Germinal center (tissue), 1 donor: ENCODE measurements at regions not wholly inside any gene's neighbourhood (a gene's known extent, or its start where the extent isn't known, plus 50 kb on each side); places are given as distances from the start of the nearest gene placed in this dataset.
"Not testable (repeated sequence)": the region's sequence is repeated elsewhere in the genome, so short reads cannot be mapped to it uniquely, and the experiment has no call there.

Experiments used
- DNase-seq: peaks from one replicate; pipeline ENCODE4 v3.0.0; 2012; ENCODE audit warnings: mixed read lengths, low spot score

GRCh38 chr7:116340943-116341907, 130.9 kb downstream of the TES start:
- DNase-seq = no peak

- no peak for DNase-seq
Measured at GRCh38 chr7:116342125-116342524, 131.8 kb downstream of the TES start.

GRCh38 chr7:116347151-116347832, 137.0 kb downstream of the TES start:
- no peak for DNase-seq

DNA sequence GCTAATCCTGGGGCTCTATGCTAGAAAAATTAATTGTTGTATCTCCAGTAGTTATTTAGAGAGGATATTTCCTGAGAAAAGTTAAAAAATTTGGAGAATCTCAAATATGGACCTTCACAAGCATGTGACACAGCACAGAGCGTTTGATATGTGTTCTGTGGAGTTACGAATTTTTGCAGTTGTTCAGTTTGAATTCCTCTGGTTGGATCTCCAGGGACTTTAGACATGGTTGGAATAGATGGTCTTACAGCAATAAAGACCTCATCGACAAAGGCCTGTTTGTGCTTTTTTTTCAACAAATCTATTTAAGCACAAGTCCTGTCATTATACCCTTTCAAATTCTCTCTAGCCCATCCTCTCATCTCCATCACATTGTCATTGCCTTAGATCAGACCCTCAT, 138.0 kb downstream of the TES start:
- DNase-seq = no peak

GRCh38 chr7:116351966-116352365, 141.6 kb downstream of the TES start:
- DNase-seq = no peak

GRCh38 chr7:116353647-116354046, 143.3 kb downstream of the TES start:
- no peak for DNase-seq

- no peak for DNase-seq
Measured at GRCh38 chr7:116354171-116354545, 143.8 kb downstream of the TES start.

DNA sequence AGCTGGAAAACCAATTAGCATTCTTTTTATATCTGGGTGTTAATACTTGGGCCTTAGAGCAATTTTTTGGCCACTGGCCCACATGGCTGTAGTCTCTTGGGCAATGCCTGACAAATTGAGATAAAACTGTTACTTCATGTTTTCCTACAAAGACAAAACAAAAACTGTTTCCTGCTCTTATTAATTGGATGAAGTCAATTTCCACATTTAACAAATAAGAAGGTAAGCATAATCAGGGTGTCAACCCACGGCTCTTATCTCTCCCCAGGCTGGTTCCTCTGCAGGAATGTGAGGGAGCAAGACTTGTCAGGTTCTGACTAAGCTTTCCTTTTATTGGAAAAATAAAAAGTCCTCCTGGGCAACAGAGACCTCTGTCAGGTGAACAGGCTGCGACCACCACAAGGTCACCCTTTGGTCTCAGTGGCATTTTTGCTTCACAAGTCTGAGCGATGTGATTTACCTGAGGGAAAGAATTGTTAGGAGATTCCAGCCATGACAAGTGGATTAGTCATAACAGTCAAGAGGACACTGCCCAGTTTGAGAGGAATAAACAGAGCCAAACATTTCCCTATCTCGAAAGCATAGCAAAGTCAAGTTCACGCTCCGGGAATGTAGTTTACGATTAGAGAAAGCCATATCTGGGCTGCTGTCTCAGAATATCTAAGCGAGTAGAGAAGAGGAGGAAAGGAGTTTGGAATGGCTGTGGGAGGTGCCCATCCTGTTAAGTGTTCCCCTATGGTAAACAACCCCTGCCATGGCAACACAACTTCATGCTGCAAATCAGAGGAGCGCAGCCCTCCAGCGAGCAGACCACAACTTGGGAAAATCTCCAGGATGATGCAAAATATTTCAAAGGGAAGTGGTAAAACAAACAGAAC, 144.4 kb downstream of the TES start:
- DNase-seq = no peak

GRCh38 chr7:116355424-116355765, 144.1 kb upstream of the CAV2 start:
- no peak for DNase-seq

DNA sequence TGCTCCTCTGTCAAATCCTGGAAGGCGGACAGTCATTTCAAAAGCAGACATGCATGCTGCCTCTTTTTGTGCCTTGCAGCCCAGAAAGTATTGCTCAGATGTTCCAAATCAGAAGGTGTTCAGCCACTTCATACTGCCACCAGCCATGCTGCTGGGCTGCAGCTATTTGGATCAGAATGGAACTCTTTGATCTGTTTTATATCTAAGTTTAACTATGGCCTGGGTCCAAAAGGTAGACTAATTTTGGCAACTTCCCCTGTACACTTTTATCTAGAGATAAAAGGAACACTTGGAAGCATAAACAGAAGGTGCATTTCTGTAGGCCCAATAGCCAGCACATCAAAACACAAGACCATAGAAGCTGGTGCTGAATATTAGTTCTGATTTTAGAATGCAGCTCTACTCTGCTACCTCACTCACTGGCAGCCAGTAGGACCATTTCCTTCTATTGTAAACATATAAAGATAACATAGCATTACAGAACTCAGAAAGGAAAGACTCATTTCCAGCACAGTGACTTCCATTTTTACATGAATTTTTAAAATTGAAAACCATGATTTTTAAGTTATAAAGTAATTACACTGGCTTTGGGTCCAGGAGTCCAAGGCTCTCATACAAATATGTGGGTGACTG, 143.1 kb upstream of the CAV2 start:
- DNase-seq = no peak

GRCh38 chr7:116356979-116357378, 142.6 kb upstream of the CAV2 start:
- DNase-seq = no peak

DNA sequence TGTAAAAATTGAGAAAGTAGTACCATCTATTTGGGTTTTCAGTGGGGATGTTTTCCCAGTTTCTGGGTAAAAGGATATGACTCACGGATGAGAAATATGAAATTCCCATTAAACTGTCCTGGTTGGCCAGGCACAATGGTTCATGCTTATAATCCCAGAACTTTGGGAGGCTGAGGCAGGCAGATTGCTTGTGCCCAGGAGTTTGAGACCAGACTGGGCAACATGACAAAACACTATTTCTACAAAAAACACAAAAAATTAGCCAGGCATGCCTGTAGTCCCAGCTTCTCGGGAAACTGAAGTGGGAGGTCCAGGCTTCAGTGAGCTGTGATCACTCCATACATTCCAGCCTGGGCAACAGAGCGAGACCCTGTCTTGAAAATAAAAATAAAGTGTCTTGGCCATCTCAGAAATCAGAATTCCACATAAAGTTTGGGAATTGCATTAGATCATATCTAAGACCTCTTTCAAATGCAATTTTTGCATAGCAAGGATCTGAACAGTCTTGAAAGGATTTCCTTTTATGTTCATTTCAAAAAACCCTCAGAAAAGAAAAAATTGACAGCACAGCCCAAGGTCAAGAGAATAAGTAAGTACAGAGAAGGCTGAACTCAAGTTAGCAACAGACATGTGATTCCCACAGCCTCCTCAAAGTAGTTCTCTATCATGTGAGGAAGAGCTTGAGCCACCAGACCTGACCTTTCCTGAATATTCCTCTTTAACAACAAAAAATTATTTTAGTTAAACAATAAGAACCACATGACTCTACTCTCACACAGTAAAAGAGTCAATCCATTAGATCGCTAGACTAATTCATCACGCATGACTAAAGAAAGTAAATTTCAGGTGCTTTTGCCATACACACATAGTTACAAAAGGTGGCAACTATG, 141.5 kb upstream of the CAV2 start:
- no peak for DNase-seq

- DNase-seq = no peak
Measured at GRCh38 chr7:116361767-116362166, 137.8 kb upstream of the CAV2 start.

GRCh38 chr7:116363637-116364432, 135.7 kb upstream of the CAV2 start:
- DNase-seq = no peak

DNA sequence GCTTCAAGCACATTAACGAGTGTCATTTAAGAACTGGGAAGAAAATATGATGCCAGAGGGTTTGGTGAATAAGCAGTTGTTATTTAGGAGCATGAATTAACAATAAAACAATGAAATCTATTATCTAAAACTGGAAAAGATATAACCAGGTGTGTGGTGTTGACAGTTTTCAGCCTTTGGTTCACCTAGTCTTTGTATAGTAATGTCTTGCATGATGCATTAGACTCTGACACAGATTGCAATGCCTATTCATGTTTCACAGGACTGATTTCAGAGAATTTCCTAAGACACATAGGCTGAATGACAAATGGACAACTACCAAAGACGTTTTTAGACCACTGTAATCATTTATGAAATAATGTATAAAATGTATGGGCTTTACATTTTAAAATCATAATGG, 135.1 kb upstream of the CAV2 start:
- no peak for DNase-seq

DNA sequence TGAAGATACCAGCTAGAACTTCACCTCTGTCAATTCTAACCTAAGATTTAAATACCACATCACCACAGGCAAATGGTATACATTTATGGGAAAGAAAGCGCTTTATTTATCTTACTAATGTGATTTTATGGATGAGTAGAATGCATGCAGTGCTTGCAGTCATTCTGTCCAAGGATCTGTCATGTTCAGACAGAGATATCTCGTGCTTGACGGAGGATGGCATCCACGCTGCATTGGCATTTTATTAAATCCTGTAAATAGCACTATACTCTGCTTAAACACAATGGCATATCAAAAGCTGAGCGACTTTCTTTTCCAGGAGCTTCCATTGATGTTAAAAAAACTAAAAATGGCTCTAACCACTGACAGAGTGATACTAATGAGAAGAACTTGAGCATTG, 133.7 kb upstream of the CAV2 start:
- DNase-seq = no peak

GRCh38 chr7:116367171-116367813, 132.2 kb upstream of the CAV2 start:
- DNase-seq = no peak

DNA sequence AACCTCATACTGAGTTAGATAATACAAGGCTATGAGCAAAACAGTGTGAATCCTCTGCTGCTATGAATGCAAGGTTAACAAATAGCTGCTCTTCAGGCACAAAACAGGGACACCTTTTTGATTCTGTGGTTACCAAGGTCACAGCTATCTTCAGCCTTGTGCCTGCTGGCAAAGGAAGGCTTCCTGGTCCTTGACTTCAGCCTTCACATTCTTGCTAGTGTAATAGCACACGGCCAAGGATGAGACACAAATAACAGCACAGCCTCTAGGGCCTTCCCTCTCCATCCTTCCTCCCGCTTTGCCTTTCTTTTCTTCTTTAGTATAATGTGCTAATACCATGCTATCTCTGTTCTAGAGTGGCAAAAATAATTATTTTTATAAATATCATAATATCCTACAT, 130.6 kb upstream of the CAV2 start:
- no peak for DNase-seq

DNA sequence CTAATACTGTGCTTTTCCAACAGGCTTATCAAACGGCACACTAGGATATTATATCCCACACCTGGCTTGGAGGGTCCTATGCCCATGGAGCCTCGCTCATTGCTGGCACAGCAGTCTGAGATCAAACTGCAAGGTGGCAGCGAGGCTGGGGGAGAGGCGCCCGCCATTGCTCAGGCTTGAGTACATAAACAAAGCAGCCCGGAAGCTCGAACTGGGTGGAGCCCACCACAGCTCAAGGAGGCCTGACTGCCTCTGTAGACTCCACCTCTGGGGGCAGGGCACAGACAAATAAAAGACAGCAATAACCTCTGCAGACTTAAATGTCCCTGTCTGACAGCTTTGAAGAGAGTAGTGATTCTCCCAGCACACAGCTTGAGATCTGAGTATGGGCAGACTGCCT, 128.0 kb upstream of the CAV2 start:
- DNase-seq = not testable (repeated sequence)

- not testable (repeated sequence) for DNase-seq
Measured at GRCh38 chr7:116373229-116373628, 126.3 kb upstream of the CAV2 start.
